ENCODE measurements at regions not wholly inside any gene's neighbourhood (a gene's known extent, or its start where the extent isn't known, plus 50 kb on each side); places are given as distances from the start of the nearest gene placed in this dataset.

GRCh38 chr2:133721118-133721517 lies 152.9 kb upstream of the NCKAP5 start:
- no peak for TF ChIP-seq CTCF (conservative IDR thresholded peaks at IDR 0.05; ENCODE audit: low read depth, low read length)
- TF ChIP-seq RFX5 (IDR thresholded peaks at IDR 0.05; ENCODE audit: low read depth, low read length) = no peak
- TF ChIP-seq SMC3 (IDR thresholded peaks at IDR 0.05; ENCODE audit: low read depth, low read length) = no peak
- no peak for TF ChIP-seq POLR2A (IDR thresholded peaks at IDR 0.05; ENCODE audit: low read depth, low read length)
- TF ChIP-seq BHLHE40 (IDR thresholded peaks at IDR 0.05; ENCODE audit: low read depth, low read length) = no peak
- TF ChIP-seq MAFK (IDR thresholded peaks at IDR 0.05; ENCODE audit: low read depth, low read length) = no peak
- no peak for TF ChIP-seq CHD1 (IDR thresholded peaks at IDR 0.05; ENCODE audit: low read depth, low read length)
- TF ChIP-seq USF2 (IDR thresholded peaks at IDR 0.05; ENCODE audit: low read depth, low read length) = no peak
- no peak for TF ChIP-seq RCOR1 (IDR thresholded peaks at IDR 0.05; ENCODE audit: insufficient replicate concordance, low read length)
- no peak for TF ChIP-seq MXI1 (IDR thresholded peaks at IDR 0.05; ENCODE audit: borderline replicate concordance, low read depth, low read length)
